ENCODE measurements at regions not wholly inside any gene's neighbourhood (a gene's known extent, or its start where the extent isn't known, plus 50 kb on each side); places are given as distances from the start of the nearest gene placed in this dataset.

GRCh38 chr18:47613929-47614328 lies 316.5 kb downstream of the SMAD2 start:
- Histone ChIP-seq H3K4me3 (no peak overlapping the region), H3K36me3 (replicated peaks; ENCODE audit: insufficient read depth, low read depth) (no peaks in the 10 kb centered on the region), H3K27ac (no peak overlapping the region), H4K20me1 (ENCODE audit: insufficient read depth, poor library complexity, severe bottlenecking) (no peaks in the 10 kb centered on the region), H3K27me3 (no peaks in the 10 kb centered on the region), H3K9me3 (ENCODE audit: low read depth) (no peaks in the 10 kb centered on the region), H3K9me2 (replicated peaks; ENCODE audit: insufficient read depth) (no peaks in the 10 kb centered on the region), H3K4me1 (ENCODE audit: insufficient read depth) (no peaks in the 10 kb centered on the region), H3K4me2 (no peak overlapping the region), H2AFZ (no peak overlapping the region), H3K79me2 (no peaks in the 10 kb centered on the region)
- no peak for DNase-seq (ENCODE audit: low spot score)
- TF ChIP-seq CTCF (IDR thresholded peaks at IDR 0.05; ENCODE audit: poor library complexity) (no peak), EZH2phosphoT487 (IDR thresholded peaks at IDR 0.05; ENCODE audit: low read depth, severe bottlenecking, unreplicated experiment) (no peak), EZH2 (IDR thresholded peaks at IDR 0.05; ENCODE audit: borderline replicate concordance) (no peak)

- no peak overlapping the region for H3K27ac ChIP-seq
- no peaks in the 10 kb centered on the region for H4K20me1 ChIP-seq (ENCODE audit: insufficient read depth, poor library complexity, severe bottlenecking)
- DNase-seq (ENCODE audit: low spot score) = no peak
- no peaks in the 10 kb centered on the region for H3K9me2 ChIP-seq (replicated peaks; ENCODE audit: insufficient read depth)
- no peaks in the 10 kb centered on the region for H3K9me3 ChIP-seq (ENCODE audit: low read depth)
- WGBS (ENCODE audit: low lambda C conversion rate, missing lambda C conversion rate) = 73% methylated on average over 3 of the region's 3 CpGs
- no peaks in the 10 kb centered on the region for H3K4me1 ChIP-seq (ENCODE audit: insufficient read depth)
- no peaks in the 10 kb centered on the region for H3K36me3 ChIP-seq (replicated peaks; ENCODE audit: insufficient read depth, low read depth)
- H3K4me3 ChIP-seq = no peak overlapping the region
- no peak overlapping the region for H2AFZ ChIP-seq
- no peak overlapping the region for H3K4me2 ChIP-seq
- no peaks in the 10 kb centered on the region for H3K27me3 ChIP-seq
- no peaks in the 10 kb centered on the region for H3K79me2 ChIP-seq
- no peak for TF ChIP-seq EZH2phosphoT487 (IDR thresholded peaks at IDR 0.05; ENCODE audit: low read depth, severe bottlenecking, unreplicated experiment)
- no peak for TF ChIP-seq CTCF (IDR thresholded peaks at IDR 0.05; ENCODE audit: poor library complexity)
- no peak for TF ChIP-seq EZH2 (IDR thresholded peaks at IDR 0.05; ENCODE audit: borderline replicate concordance)
Measured at GRCh38 chr18:47611649-47612048, 318.8 kb downstream of the SMAD2 start.

- TF ChIP-seq CTCF (IDR thresholded peaks at IDR 0.05; ENCODE audit: poor library complexity) (no peak), EZH2phosphoT487 (IDR thresholded peaks at IDR 0.05; ENCODE audit: low read depth, severe bottlenecking, unreplicated experiment) (no peak), EZH2 (IDR thresholded peaks at IDR 0.05; ENCODE audit: borderline replicate concordance) (no peak)
- no peak overlapping the region for H3K27ac ChIP-seq
- no peak overlapping the region for H3K4me2 ChIP-seq
- H3K9me3 ChIP-seq (ENCODE audit: low read depth) = no peaks in the 10 kb centered on the region
- no peaks in the 10 kb centered on the region for H3K9me2 ChIP-seq (replicated peaks; ENCODE audit: insufficient read depth)
- no peaks in the 10 kb centered on the region for H3K27me3 ChIP-seq
- H3K79me2 ChIP-seq = no peaks in the 10 kb centered on the region
- no peaks in the 10 kb centered on the region for H3K36me3 ChIP-seq (replicated peaks; ENCODE audit: insufficient read depth, low read depth)
- H2AFZ ChIP-seq = no peak overlapping the region
- no peaks in the 10 kb centered on the region for H3K4me1 ChIP-seq (ENCODE audit: insufficient read depth)
- DNase-seq (ENCODE audit: low spot score) = no peak
- WGBS (ENCODE audit: low lambda C conversion rate, missing lambda C conversion rate) = 52% methylated on average over 5 of the region's 5 CpGs
- no peak overlapping the region for H3K4me3 ChIP-seq
- no peaks in the 10 kb centered on the region for H4K20me1 ChIP-seq (ENCODE audit: insufficient read depth, poor library complexity, severe bottlenecking)
Measured at GRCh38 chr18:47606526-47606925, 323.9 kb downstream of the SMAD2 start.

- Histone ChIP-seq H3K79me2 (no peaks in the 10 kb centered on the region), H4K20me1 (ENCODE audit: insufficient read depth, poor library complexity, severe bottlenecking) (no peaks in the 10 kb centered on the region), H3K9me2 (replicated peaks; ENCODE audit: insufficient read depth) (no peaks in the 10 kb centered on the region), H3K27ac (no peak overlapping the region), H3K4me3 (no peak overlapping the region), H3K27me3 (no peaks in the 10 kb centered on the region), H3K4me2 (no peak overlapping the region), H3K4me1 (ENCODE audit: insufficient read depth) (no peaks in the 10 kb centered on the region), H3K9me3 (ENCODE audit: low read depth) (no peaks in the 10 kb centered on the region), H2AFZ (no peak overlapping the region), H3K36me3 (replicated peaks; ENCODE audit: insufficient read depth, low read depth) (no peaks in the 10 kb centered on the region)
- no peak for DNase-seq (ENCODE audit: low spot score)
- 39% methylated on average over 1 of the region's 1 CpG for WGBS (ENCODE audit: low lambda C conversion rate, missing lambda C conversion rate)
- no peak for TF ChIP-seq EZH2 (IDR thresholded peaks at IDR 0.05; ENCODE audit: borderline replicate concordance)
- no peak for TF ChIP-seq CTCF (IDR thresholded peaks at IDR 0.05; ENCODE audit: poor library complexity)
- TF ChIP-seq EZH2phosphoT487 (IDR thresholded peaks at IDR 0.05; ENCODE audit: low read depth, severe bottlenecking, unreplicated experiment) = no peak
Measured at GRCh38 chr18:47605093-47605492, 325.4 kb downstream of the SMAD2 start.

Measured in hepatocyte (in vitro differentiated cells).